ENCODE measurements at regions not wholly inside any gene's neighbourhood (a gene's known extent, or its start where the extent isn't known, plus 50 kb on each side); places are given as distances from the start of the nearest gene placed in this dataset.

DNA sequence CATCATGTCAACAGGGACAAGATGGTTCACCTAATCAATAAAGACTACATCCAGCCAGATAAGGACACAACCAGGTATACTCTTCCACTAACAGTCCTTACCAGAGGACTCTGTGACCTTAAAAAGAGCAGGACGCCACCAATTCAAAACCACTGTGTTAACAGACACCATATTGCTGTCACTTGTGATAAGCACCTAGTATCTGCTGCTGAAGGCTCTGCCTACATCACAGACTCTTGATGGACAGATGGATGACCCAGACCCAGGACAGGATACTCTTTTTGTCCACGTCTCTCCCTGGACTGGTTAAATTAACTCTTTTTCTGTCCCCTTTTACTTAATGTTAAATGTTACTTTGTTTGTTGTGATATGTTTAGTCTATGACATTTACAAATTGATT lies 586.2 kb upstream of the AGA start:
- DNase-seq (ENCODE audit: low read depth), result no peak
- H3K4me3 ChIP-seq (ENCODE audit: low read length), result no peak overlapping the region
- TF ChIP-seq, protein P1, sequence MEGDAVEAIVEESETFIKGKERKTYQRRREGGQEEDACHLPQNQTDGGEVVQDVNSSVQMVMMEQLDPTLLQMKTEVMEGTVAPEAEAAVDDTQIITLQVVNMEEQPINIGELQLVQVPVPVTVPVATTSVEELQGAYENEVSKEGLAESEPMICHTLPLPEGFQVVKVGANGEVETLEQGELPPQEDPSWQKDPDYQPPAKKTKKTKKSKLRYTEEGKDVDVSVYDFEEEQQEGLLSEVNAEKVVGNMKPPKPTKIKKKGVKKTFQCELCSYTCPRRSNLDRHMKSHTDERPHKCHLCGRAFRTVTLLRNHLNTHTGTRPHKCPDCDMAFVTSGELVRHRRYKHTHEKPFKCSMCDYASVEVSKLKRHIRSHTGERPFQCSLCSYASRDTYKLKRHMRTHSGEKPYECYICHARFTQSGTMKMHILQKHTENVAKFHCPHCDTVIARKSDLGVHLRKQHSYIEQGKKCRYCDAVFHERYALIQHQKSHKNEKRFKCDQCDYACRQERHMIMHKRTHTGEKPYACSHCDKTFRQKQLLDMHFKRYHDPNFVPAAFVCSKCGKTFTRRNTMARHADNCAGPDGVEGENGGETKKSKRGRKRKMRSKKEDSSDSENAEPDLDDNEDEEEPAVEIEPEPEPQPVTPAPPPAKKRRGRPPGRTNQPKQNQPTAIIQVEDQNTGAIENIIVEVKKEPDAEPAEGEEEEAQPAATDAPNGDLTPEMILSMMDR (conservative IDR thresholded peaks at IDR 0.05; ENCODE audit: low read length), result no peak

DNA sequence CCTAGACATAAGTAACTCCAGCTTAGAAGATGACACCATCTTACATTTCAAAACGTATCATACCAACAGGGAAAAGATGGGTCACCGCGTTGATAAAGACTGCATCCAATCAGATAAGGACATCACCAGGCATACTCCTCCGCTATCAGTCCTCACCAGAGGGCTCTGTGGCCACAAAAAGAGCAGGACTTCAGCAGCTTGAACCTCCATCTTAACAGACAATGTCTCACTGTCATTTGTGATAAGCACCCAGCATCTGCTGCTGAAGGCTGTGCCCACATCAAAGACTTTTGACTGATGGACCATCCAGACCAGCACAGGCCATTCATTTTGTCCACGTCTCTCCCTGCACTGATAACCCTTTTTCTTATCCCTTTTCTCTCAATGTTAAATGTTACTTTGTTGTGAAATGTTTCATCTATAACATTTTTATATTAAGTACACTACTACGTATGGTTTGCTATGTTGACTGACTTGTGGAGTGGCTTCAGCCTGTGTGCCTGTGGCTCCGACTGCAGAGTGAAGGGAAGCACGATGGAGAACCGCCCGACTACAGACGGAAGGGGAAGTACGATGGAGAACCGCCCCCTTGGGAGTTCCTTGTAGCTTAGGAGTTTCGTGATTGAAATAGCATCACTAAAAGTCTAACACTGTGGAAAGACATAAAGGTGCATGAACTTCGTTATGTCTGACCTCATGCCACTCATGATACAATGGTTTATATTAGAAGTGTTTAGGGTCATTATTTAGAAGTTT lies 595.4 kb upstream of the AGA start:
- no peak for DNase-seq (ENCODE audit: low read depth)
- H3K4me3 ChIP-seq (ENCODE audit: low read length), result no peak overlapping the region
- TF ChIP-seq, protein P1 (conservative IDR thresholded peaks at IDR 0.05; ENCODE audit: low read length), result no peak

- no peak overlapping the region for H3K4me3 ChIP-seq (ENCODE audit: low read length)
- TF ChIP-seq, protein P1 (conservative IDR thresholded peaks at IDR 0.05; ENCODE audit: low read length), result no peak
- DNase-seq (ENCODE audit: low read depth), result no peak
Observed at GRCh38 chr4:178056996-178057395, 614.8 kb upstream of the AGA start.

DNA sequence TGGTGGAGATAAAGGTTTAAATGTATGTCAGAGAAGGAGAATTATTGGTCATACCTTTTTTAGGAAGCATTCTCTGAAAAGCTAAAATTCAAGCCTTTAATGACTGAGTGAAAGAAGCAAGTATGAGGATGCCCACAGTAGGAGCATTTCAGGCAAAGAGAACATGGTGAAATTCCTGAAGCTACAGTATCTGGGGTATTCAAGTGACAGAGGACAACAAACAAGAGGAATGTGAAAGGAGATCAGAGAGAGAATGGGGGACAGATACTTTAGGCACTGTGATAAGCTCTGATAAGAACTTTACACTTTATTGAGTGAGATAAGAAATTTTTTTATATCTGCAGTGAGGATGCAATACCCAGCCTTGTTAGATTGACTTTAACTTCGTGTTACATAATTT lies 621.3 kb upstream of the AGA start:
- H3K4me3 ChIP-seq (ENCODE audit: low read length), result no peak overlapping the region
- no peak for DNase-seq (ENCODE audit: low read depth)
- TF ChIP-seq, protein P1 (conservative IDR thresholded peaks at IDR 0.05; ENCODE audit: low read length), result no peak

DNA sequence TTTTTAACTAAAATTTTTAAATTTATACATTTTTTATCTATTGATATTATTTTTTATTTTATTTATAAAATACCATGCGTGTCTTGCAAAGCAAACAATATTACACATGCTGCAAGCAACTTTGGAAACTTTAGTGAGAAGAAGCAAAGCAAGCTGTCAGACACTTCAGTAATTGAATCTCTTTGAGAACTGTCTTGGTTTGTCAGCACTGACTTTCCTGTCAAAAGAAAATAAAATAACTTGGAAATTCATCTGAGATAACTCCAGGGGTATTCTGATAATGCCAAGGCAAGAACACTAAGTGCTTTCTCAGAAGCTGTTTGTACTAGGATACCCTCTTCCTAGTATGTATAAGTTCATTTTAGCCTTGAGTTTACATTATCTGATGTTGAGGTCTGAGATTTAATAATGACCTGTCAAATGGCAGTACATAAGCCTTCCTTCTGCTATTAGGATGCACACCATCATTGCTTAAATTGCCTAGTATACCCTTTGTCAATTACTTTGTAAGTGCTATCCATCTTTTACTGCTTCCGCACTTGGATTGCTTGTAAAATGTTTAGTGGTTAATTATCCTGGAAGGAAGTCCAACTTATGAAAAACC lies 624.2 kb upstream of the AGA start:
- DNase-seq (ENCODE audit: low read depth), result no peak
- H3K4me3 ChIP-seq (ENCODE audit: low read length), result no peak overlapping the region
- TF ChIP-seq, protein P1 (conservative IDR thresholded peaks at IDR 0.05; ENCODE audit: low read length), result no peak

DNA sequence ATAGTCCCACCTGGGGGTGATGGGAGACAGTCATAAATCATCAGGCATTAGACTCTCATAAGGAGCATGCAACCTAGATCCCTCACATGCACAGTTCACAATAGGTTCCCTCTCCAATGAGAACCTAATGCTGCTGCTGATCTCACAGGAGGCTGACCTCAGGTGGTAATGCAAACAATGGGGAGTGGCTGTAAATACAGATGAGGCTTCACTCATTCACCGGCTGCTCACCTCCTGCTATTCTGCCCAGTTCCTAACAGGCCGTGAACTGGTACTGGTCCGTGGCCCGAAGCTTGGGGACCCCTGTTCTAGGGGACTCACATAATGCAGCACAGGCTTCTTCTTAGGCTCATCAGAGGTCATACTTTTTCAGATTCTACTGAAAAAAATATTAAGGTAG lies 625.9 kb upstream of the AGA start:
- TF ChIP-seq, protein P1 (conservative IDR thresholded peaks at IDR 0.05; ENCODE audit: low read length), result no peak
- no peak for DNase-seq (ENCODE audit: low read depth)
- no peak overlapping the region for H3K4me3 ChIP-seq (ENCODE audit: low read length)

- TF ChIP-seq, protein P1 (conservative IDR thresholded peaks at IDR 0.05; ENCODE audit: low read length), result no peak
- no peak for DNase-seq (ENCODE audit: low read depth)
- H3K4me3 ChIP-seq (ENCODE audit: low read length), result no peak overlapping the region
Observed at GRCh38 chr4:178070163-178070562, 627.9 kb upstream of the AGA start.
